Gastroesophageal sphincter (tissue), 4 donors: ENCODE measurements at regions not wholly inside any gene's neighbourhood (a gene's known extent, or its start where the extent isn't known, plus 50 kb on each side); places are given as distances from the start of the nearest gene placed in this dataset.
A peak's percentile ranks its signal among the peaks of the same experiment; 100 is the strongest.

ENCODE experiments used
- ATAC-seq: fragments of 150-250 bp; one replicate; pipeline ENCODE4 v1.9.1; 2016; ENCODE audit warnings: mild to moderate bottlenecking, moderate library complexity
- H3K27ac ChIP-seq, 4 donors: fragments of 200-600 bp; sonication (generic) in 3 of 4; 1 replicate in 3 of 4; 2 replicates in 1 of 4; pipeline ENCODE4 v1.5.1; 2016 to 2019
- H3K27me3 ChIP-seq: fragments of 200-600 bp; sonication (generic); one replicate; pipeline ENCODE4 v1.5.1; 2019
- H3K36me3 ChIP-seq, 2 donors: fragments of 200-600 bp; sonication (generic); one replicate each; pipeline ENCODE4 v1.5.1; 2019; ENCODE audit warnings: control low read depth in 1 of 2
- H3K4me1 ChIP-seq, 3 donors: fragments of 200-600 bp; sonication (generic); 1 replicate in 2 of 3; 2 replicates in 1 of 3; pipeline ENCODE4 v1.5.1; 2016 to 2019; ENCODE audit warnings: control low read depth in 2 of 3
- H3K4me3 ChIP-seq, 2 donors: fragments of 200-600 bp; sonication (generic); one replicate each; pipeline ENCODE4 v1.5.1; 2019; ENCODE audit warnings: mild to moderate bottlenecking in 1 of 2, moderate library complexity in 1 of 2
- H3K9me3 ChIP-seq, 3 donors: fragments of 200-600 bp; sonication (generic); one replicate each; pipeline ENCODE4 v1.5.1; 2017 to 2019; ENCODE audit warnings: control low read depth in 2 of 3
- EP300 ChIP-seq: sonication (generic); formaldehyde crosslinking; IDR thresholded peaks from one replicate; pipeline ENCODE4 v1.6.1; 2017; ENCODE audit warnings: antibody characterized with exemption, mild to moderate bottlenecking
- POLR2A ChIP-seq, 2 donors: fragments of 450-650 bp; IDR thresholded peaks; one replicate each; pipeline ENCODE4 v1.6.1; 2017; ENCODE audit warnings: antibody characterized with exemption in 2 of 2, mild to moderate bottlenecking in 2 of 2, moderate library complexity in 1 of 2
- POLR2AphosphoS5 ChIP-seq: sonication (generic); formaldehyde crosslinking; IDR thresholded peaks from one replicate; pipeline ENCODE4 v1.6.1; 2017; ENCODE audit warnings: antibody characterized with exemption
- WGBS, 2 donors: methylation state at CpG; one replicate each; pipeline ENCODE4 v1.1.5; 2018; ENCODE audit warnings: low coverage in 1 of 2; 5-methylcytosine and 5-hydroxymethylcytosine counted together
- TF ChIP-seq, protein P1 (sequence below), 4 experiments: fragments of 200-600 bp in 2 of 4; fragments of 450-650 bp in 2 of 4; sonication (generic) in 1 of 4; IDR thresholded peaks; one replicate each; pipeline ENCODE4 v1.5.1; 2017 to 2019; ENCODE audit warnings: antibody characterized with exemption in 4 of 4, mild to moderate bottlenecking in 2 of 4, moderate library complexity in 2 of 4

DNA sequence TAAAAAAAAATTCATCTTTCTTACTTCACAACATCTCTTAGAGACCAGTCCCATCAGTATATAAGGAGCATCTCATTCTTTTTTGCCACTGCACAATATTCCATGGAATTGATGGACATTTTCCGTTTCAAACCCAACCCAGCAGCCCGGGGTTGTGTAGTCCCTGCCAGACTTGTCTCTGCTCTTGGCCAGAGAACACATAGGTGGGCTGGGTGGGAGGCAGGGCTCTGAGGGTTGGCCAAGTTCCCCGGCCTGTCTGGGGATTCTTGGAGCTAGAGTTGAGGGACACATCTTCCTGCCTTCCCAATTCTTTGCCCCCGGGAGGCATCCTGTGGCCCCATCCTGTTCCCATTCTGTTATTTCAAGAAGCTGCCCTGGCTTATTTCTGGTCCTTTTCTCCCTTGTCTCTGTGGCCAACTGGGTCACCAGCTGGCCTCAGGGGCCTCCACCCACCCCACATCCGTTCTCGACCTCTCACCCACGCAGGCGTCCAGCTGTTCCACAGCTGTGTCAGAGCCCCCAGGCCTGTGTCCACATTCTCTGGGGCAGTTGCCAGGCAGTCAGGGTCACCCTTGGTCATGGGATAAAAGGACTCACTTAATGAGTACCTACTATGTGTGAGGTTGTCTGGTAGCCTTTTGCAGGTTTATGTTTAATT lies 52.0 kb upstream of the CCDC63 start:
- peaks cover 0 to 10% (median 0%) of the 10 kb centered on the region in 3 donors for H3K9me3 ChIP-seq
- peaks cover 0 to 15% (median 4%) of the 10 kb centered on the region in 3 donors for H3K4me1 ChIP-seq
- peak; percentile 70 for TF ChIP-seq POLR2AphosphoS5
- TF ChIP-seq, protein P1, sequence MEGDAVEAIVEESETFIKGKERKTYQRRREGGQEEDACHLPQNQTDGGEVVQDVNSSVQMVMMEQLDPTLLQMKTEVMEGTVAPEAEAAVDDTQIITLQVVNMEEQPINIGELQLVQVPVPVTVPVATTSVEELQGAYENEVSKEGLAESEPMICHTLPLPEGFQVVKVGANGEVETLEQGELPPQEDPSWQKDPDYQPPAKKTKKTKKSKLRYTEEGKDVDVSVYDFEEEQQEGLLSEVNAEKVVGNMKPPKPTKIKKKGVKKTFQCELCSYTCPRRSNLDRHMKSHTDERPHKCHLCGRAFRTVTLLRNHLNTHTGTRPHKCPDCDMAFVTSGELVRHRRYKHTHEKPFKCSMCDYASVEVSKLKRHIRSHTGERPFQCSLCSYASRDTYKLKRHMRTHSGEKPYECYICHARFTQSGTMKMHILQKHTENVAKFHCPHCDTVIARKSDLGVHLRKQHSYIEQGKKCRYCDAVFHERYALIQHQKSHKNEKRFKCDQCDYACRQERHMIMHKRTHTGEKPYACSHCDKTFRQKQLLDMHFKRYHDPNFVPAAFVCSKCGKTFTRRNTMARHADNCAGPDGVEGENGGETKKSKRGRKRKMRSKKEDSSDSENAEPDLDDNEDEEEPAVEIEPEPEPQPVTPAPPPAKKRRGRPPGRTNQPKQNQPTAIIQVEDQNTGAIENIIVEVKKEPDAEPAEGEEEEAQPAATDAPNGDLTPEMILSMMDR (IDR thresholded peaks at IDR 0.05): no peak
- H3K4me3 ChIP-seq: no peak overlapping the region
- 38 to 57% methylated on average over 2 to 8 of the region's 8 CpGs for WGBS, 2 donors
- ATAC-seq: peak; percentile 85
- H3K27ac ChIP-seq: no peak overlapping the region
- H3K36me3 ChIP-seq: no peaks in the 10 kb centered on the region
- H3K27me3 ChIP-seq: no peaks in the 10 kb centered on the region

GRCh38 chr12:110796952-110797351 lies 49.8 kb upstream of the CCDC63 start:
- H3K9me3 ChIP-seq: peaks cover 0 to 24% (median 0%) of the 10 kb centered on the region in 3 donors
- no peaks in the 10 kb centered on the region for H3K27me3 ChIP-seq
- no peak overlapping the region for H3K27ac ChIP-seq
- no peak for ATAC-seq
- 83 to 95% methylated on average over 8 of the region's 8 CpGs for WGBS, 2 donors
- no peak overlapping the region for H3K4me3 ChIP-seq
- TF ChIP-seq, protein P1 (IDR thresholded peaks at IDR 0.05): no peak
- no peak for TF ChIP-seq POLR2A (IDR thresholded peaks at IDR 0.05)
- TF ChIP-seq EP300: no peak
- no peaks in the 10 kb centered on the region for H3K4me1 ChIP-seq
- H3K36me3 ChIP-seq: no peaks in the 10 kb centered on the region
